GM12864 (cell line): ENCODE measurements at regions not wholly inside any gene's neighbourhood (a gene's known extent, or its start where the extent isn't known, plus 50 kb on each side); places are given as distances from the start of the nearest gene placed in this dataset.

Experiments
- DNase-seq: peaks from one replicate; pipeline ENCODE4 v3.0.0-alpha.2; 2011; ENCODE audit warnings: low read depth
- H3K4me3 ChIP-seq: 2 replicates; pipeline ENCODE4 v1.5.1; 2011; ENCODE audit warnings: mild to moderate bottlenecking, low read depth, low read length, control low read depth
- CTCF ChIP-seq: IDR thresholded peaks from 2 replicates; pipeline ENCODE4 v1.5.1; 2011; ENCODE audit warnings: low read depth, mild to moderate bottlenecking, moderate library complexity, low read length, control low read depth, inconsistent platforms; ENCODE audit errors: missing control alignments

- no peak for DNase-seq
- no peak overlapping the region for H3K4me3 ChIP-seq
- no peak for TF ChIP-seq CTCF
Measured at GRCh38 chr4:155564880-155565279, 101.8 kb upstream of the GUCY1A1 start.

GRCh38 chr4:155564086-155564485, 102.6 kb upstream of the GUCY1A1 start:
- H3K4me3 ChIP-seq = no peak overlapping the region
- no peak for DNase-seq
- TF ChIP-seq CTCF = no peak

DNA sequence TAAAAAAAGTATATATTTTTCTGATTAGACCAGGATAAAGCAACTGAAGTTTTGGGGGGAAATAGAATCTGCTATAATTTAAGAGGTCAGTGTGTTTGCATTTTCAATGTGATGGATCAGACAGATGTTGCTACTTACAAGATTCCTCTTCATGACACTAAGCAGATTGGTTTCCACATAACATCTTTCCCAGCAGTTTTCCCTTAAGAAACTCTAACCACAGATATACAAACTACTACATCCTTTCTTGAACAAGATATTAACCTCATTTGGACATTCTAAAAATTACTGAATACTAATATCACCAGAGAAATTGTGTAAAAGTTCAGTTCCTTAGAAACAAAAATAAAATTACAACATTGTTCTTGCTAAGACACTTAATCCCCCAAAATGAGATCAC, 106.7 kb upstream of the GUCY1A1 start:
- H3K4me3 ChIP-seq = no peak overlapping the region
- TF ChIP-seq CTCF = no peak
- no peak for DNase-seq

DNA sequence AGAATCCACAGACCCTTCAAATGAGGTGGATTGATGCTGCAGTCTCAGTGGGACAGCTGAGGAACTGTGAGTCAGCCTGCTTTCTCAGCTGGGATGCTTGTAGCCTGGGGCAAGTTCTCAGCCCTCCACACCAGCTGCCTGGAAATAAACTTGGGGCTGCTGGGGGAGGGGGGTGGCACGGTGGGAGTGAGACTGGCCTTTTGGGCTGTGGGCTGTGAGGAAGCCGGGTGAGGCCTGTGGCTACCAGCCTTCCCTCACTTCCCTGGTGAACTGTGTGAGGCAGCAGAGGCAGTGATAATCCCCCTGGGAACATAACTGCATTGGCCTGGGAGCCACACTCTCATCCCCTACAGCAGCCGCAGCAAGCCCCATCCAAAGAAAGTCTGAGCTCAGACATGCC, 114.5 kb upstream of the GUCY1A1 start:
- no peak for TF ChIP-seq CTCF
- no peak for DNase-seq
- no peak overlapping the region for H3K4me3 ChIP-seq

DNA sequence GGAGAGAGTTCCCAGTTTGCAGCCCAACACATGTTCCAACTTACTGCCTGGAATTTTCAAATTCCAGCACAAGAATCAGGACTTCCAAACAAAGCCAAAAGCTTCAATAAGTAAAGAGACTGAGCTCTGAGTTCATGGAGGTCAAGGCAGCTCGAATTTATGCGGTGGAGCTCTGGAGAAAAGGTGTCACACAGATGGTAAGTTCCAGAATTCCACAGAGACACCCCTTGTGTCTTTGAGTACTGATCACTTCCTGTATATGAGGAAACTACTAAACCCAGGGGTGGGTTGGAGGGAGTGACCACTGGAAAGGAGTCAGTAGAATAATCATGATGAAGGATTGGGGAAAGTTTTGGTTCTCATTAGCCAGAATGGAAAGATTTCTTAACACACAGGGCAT, 118.5 kb upstream of the GUCY1A1 start:
- TF ChIP-seq CTCF = no peak
- no peak overlapping the region for H3K4me3 ChIP-seq
- no peak for DNase-seq

DNA sequence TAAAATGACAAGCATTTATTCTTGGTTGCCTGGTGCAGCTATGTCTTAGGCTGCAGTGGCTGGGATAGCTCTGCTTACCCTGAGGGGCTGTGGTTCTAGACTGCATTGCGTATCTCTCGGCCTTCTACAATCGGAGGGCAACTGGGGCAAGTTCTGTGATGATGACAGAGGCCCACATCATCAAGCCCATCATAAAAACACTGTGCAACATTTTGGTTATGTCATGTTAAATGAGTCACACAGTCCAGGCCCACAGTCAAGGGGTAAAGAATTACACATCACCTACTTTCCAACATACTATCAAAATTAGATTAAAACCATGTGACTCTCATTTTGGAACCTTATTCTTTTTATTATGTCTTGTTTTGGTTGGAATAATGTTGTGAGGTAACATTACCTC, 120.2 kb upstream of the GUCY1A1 start:
- no peak for DNase-seq
- no peak overlapping the region for H3K4me3 ChIP-seq
- no peak for TF ChIP-seq CTCF

GRCh38 chr4:155545456-155545855, 121.2 kb upstream of the GUCY1A1 start:
- no peak for TF ChIP-seq CTCF
- no peak overlapping the region for H3K4me3 ChIP-seq
- no peak for DNase-seq
